GM13976 (cell line): ENCODE measurements at regions not wholly inside any gene's neighbourhood (a gene's known extent, or its start where the extent isn't known, plus 50 kb on each side); places are given as distances from the start of the nearest gene placed in this dataset.

Source experiments
- DNase-seq: peaks from one replicate; pipeline ENCODE4 v3.0.0; 2012; ENCODE audit warnings: low spot score
- CTCF ChIP-seq: IDR thresholded peaks from 2 replicates; pipeline ENCODE4 v1.5.1; 2012; ENCODE audit warnings: borderline replicate concordance, mild to moderate bottlenecking; ENCODE audit not compliant: insufficient read depth; ENCODE audit errors: extremely low read depth, missing control alignments, control extremely low read depth
- in situ Hi-C: fragments of 300-500 bp; cut with MboI; formaldehyde crosslinking; loops from one replicate; pipeline ENCODE4 v1.12.0; 2022; ENCODE audit warnings: low sequenced_read_pairs, mixed read lengths, inconsistent platforms; ENCODE audit not compliant: unreplicated experiment

GRCh38 chr3:177725165-177725564 lies 527.9 kb upstream of the TBL1XR1 start:
- in situ Hi-C loops, result no loop called here
- no peak for DNase-seq
- no peak for TF ChIP-seq CTCF

- DNase-seq, result no peak
- no peak for TF ChIP-seq CTCF
- in situ Hi-C loops, result no loop called here
Observed at GRCh38 chr3:177726807-177727206, 529.5 kb upstream of the TBL1XR1 start.

GRCh38 chr3:177729956-177730681 lies 532.8 kb upstream of the TBL1XR1 start:
- TF ChIP-seq CTCF, result no peak
- DNase-seq, result no peak
- in situ Hi-C loops, result no loop called here

GRCh38 chr3:177730814-177731213 lies 533.5 kb upstream of the TBL1XR1 start:
- TF ChIP-seq CTCF, result no peak
- DNase-seq, result no peak
- in situ Hi-C loops, result no loop called here

GRCh38 chr3:177731644-177732268 lies 534.5 kb upstream of the TBL1XR1 start:
- in situ Hi-C loops, result no loop called here
- no peak for TF ChIP-seq CTCF
- no peak for DNase-seq

- in situ Hi-C loops, result no loop called here
Observed at GRCh38 chr3:177733233-177733632, 536.0 kb upstream of the TBL1XR1 start.

More at GRCh38 chr3:177733233-177733632, 536.0 kb upstream of the TBL1XR1 start:
- DNase-seq, result no peak
- TF ChIP-seq CTCF, result no peak
